NCI-H82 treated with DMSO at 0.1 percent for 48 hours (cell line): ENCODE measurements at regions not wholly inside any gene's neighbourhood (a gene's known extent, or its start where the extent isn't known, plus 50 kb on each side); places are given as distances from the start of the nearest gene placed in this dataset.

Experiments used
- DNase-seq: peaks from one replicate; lab custom pipeline; 2025; ENCODE audit not compliant: unreplicated experiment; lab: John Stamatoyannopoulos, UW

DNA sequence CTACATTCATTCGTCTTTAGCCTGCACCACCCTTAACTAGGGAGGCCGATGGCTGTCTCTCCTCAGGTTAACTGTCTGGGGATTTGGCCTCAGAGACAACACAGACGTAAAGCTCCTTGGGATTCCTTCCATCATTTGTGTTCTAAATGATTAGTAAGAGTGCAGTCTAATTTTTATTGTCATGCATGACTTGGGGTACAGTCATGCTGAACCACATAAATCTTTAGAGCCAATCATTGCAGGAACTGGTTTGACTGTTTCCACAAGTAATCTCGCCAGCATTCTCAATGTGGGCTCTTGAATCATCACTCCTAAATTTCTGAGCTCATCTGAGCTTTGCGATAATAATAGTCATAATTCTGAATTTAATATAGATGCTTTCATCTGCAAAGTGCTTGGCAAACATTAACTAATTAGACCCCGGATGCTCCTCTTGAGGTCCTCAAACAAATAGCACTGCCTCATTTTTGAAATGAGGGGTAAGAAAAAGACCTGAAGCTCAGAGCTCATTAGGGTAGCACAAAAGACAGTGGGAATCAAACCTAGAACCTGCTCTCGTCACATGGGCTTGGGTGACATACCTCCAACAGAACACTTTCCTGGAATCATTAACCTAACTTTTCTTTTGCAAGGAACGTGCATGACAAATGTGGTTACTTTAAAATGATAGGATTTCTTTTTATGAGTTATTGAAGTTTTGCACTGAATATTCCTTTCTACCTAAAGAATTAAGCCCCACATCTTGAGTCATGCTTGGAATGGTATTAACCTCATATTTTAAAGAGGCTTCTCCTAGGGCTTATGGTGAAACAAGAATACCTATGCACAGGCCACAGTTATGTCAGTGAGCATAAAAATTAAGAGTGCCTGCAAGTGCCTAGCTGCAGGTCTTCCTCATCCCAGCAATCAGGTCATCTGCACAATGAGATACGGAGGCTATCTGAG, 118.9 kb upstream of the NRP1 start:
- DNase-seq: no peak

DNA sequence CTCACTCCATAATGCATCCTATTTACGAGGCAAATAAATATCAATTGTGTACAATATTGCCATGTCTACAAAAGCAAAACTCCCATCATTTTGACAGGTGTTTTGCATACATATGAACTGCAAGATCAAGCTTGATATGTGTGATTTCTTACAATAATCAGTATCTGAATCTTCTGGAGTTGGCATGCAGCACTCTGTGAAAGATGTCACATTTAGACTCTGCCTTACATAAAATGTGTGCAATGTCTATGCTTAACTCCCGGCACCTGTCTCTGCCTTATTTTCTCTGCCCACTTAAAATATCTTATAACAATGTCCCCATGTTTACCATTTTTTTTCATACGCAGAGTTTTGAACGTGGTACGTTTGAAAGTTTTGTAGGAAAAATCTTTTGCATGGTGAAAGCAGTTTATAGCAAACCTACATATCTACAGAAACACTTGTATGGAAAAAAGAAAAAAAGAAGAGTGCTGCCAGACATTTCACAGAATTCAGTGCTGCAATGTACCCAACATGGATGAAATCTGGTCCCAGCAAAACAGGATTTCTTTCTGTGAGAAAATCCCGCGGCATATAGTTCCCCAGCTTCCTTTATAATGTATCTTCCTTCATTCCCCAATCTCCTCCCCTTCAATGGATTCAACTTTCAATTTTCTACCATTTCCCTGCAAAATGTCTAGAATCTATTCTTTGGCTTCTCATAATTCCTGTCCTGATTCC, 114.1 kb upstream of the NRP1 start:
- no peak for DNase-seq

DNA sequence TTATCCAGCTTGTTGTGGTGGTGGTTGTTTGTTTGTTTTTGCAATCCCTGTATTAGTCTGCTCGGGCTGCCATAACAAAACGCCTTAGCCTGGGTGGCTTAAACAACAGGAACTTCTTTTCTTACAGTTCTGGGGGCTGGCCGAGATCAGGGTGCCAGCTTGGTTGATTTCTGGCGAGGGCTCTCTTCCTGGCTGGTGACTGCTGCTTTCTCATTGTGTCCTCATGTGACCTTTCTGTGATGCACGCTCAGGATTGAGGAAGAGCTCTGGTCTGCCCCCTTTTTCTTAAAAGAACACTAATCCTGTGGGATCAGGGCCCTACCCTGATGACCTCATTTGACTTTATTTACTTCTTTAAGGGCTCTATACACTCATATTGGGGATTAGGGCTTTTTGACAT, 107.1 kb upstream of the NRP1 start:
- DNase-seq: peak; percentile 22

DNA sequence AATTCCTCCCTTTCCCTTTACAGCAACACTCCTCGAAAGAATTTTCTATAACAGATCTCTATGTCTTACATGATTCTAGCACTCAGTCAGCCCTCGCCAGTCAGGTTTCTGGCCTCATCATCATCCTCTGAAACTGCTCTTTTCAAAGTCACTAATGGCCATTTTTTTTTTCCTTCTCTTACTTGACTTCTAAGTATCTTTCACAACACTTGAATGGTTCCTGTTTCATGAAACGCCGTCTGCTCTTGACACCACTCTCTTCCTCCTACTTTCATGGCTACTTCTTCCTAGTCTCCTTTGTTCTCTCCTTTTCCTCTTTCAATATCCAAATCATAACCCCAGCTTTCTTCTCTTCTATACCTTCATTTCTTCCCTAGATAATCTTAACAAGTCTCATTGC, 100.5 kb upstream of the NRP1 start:
- no peak for DNase-seq

DNA sequence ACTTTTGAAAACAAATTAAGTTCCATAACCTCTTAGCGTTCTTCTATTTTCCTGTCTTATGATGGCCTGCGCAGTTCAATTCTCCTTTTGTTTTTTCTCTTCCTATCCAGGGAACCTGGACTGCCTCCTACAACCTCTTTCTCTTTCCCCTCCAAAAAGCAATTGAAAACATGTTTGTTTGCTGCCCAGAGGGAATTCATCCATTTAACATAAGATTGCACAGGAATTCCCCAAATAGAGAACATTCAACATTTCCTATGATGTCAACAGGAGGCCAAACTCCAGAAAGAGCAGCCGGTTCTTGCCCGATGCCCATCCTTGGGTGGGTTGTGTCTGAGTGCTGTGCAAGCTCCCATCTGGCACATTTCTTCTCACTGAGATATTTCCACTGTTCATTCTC, 94.2 kb upstream of the NRP1 start:
- no peak for DNase-seq

DNA sequence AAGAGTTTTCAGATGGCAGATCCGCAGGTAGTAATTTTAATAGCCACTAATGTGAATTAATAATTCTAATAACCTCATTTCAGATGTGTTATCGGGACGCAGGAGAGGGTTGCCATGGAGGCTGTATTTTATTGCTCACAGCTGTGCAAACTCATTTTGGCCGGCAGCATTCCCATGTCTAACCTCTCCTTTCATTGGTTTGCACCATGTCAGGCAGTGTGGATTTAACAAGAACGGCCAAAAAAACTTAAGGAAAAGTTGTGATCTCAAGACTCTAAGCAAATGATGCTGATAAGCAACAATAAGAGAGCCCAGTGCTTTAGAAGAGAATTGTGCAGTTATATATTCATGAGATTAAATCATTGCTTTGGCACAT, 88.7 kb upstream of the NRP1 start:
- no peak for DNase-seq

GRCh38 chr10:33422471-33423153, 88.1 kb upstream of the NRP1 start:
- DNase-seq: no peak

DNA sequence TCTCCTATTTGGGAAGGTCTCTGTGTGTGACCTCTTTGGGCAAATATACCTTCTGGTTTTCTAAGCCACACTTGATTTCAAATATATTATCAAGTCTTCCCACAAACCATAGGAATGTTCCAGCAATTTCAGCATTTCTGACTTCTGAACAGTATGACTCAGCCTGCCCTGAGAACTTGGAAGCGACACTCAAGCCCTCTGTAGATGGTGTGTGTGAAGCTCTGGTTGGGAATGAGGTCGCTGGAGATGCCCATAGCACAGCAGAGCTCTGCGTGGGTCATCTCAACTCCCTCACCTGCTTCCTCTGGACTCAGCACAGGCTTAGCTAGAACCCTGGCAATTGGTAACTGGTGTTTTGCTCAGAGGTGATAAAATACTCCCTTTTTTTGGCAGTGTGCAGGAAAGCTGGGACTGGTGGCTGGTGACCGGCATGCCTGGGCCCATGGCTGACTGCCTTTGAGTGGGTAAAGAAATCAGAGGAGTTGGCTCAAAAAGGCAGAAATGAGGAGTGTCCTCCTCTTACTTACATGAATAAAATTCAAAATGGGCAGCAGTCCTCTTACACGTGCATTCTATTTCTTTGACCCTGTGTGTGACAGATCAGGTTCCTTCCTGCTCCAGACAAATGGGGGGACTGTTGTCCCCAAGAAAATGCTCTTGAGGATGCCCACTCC, 87.5 kb upstream of the NRP1 start:
- DNase-seq: no peak

DNA sequence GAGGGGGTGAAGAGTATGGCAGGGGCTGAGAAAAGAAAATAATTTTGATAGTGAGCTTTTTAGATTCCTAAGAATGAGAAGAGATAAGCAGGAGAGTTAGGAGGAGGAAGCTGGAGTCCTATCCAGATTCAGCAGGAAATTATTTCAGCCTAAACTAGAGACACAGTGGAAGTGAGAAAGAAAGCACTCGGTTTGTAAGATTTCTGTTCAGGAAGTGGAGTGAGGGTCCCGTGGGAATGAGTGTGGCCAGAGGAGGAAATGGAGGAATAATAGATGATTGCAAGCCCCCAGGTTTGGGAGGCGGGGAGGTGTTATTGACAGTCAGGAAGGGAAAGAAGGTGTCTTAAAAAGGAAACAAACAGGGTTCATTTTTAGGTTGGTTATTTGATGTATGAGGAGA, 84.8 kb upstream of the NRP1 start:
- no peak for DNase-seq

GRCh38 chr10:33418301-33418700, 83.8 kb upstream of the NRP1 start:
- no peak for DNase-seq

DNA sequence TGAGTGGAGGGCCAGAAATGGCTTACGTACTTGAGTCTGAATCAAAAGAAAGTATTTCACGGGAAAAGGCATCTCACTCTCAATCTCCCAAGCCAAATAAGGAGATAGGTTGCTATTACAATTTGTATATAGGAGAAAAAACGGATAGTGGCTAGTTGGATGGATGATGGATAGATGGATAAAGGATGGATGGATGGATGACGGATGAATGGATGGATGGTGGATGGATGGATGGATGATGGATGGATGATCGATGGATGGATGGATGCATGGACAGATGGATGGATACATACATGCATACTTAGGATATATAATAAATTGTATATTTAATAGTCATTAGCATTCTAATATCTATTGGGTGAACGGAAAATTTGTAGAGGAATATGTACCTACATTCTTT, 82.2 kb upstream of the NRP1 start:
- DNase-seq: no peak

DNA sequence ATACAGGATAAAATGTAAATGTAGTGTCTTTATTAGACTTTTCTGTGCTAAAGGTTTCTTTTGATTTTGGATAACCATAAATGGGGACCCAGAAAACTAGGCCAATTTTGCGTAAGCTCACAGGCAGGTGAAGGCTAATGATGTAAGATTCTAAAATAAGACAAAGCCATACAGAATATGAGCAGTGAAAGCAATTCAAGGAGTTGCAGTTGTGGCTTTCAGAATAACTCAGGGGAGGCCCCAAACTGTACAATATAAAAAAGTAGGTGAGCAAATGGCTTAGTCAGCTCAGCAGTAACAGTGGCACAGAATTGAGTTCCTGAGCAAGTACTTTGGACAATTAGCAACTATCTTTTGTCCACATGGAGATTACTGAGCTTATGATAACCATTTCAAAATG, 81.7 kb upstream of the NRP1 start:
- no peak for DNase-seq

DNA sequence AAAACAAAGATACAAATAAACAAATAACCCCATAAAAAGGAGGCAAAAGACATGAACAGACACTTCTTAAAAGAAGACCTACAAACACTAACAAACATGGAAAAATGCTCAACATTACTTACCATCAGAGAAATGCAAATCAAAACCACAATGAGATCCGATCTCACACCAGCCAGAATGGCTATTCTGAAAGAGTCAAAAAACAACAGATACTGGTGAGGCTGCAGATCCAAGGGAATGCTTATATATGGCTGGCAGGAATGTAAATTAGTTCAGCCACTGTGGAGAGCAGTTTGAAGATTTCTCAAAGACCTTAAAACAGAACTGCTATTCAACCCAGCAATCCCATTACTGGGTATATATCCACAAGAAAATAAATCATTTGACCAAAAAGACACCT, 80.4 kb upstream of the NRP1 start:
- no peak for DNase-seq

GRCh38 chr10:33412653-33413361, 78.3 kb upstream of the NRP1 start:
- DNase-seq: no peak

DNA sequence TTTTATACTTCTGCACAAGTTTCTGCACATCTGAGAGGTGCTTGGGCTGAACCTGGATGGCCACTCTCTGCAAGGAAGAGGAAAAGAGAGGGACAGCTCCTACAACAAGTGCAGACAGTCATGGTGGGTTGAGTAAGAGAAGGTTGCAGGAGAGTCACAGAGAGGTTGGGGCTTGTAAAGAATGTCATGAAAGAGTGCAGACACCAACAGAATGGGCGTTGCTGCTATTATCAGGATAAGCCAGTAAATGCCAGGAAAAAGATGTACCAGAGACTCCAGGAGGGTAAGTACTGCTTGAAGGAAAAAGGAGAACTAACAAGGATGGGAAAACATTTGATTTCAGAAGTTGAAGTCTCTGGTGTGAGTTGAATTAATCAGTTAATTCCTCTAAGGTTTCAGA, 77.8 kb upstream of the NRP1 start:
- no peak for DNase-seq

GRCh38 chr10:33410860-33411234, 76.4 kb upstream of the NRP1 start:
- no peak for DNase-seq

- no peak for DNase-seq
Measured at GRCh38 chr10:33410096-33410859, 75.8 kb upstream of the NRP1 start.

DNA sequence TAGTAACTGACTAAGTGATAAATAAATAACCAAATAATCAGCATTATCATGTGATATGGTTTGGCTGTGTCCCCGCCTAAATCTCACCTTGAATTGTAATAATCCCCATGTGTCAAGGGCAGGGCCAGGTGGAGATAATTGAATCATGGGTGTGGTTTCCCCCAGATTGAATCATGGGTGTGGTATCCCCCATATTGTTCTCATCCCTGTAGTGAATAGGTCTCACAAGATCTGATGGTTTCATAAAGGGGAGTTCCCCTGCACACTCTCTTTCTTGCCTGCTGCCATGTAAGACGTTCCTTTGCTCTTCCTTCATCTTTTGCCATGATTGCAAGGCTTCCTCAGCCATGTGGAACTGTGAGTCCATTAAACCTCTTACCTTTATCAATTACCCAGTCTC, 72.1 kb upstream of the NRP1 start:
- no peak for DNase-seq

GRCh38 chr10:33402220-33403073, 68.0 kb upstream of the NRP1 start:
- no peak for DNase-seq
